ENCODE measurements at regions not wholly inside any gene's neighbourhood (a gene's known extent, or its start where the extent isn't known, plus 50 kb on each side); places are given as distances from the start of the nearest gene placed in this dataset.
"Not testable (repeated sequence)": the region's sequence is repeated elsewhere in the genome, so short reads cannot be mapped to it uniquely, and the experiment has no call there.

DNA sequence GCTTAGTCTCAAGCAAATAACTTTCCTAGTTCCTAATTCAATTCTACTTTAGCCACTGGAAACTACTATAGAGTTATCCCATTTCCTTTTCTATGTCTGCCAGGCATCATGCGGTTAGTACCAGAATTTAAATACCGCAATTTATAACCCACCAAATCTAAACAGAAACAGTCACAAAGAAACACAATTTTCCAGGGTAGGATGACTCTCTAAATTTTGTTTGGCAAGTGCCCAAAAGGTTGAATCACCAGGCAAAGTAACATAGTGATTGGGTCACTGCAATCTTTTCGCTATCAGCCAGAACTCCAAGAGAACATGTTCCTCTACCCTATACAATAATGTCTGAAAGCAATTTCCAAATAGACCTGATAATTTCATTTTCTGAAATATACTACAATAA is 240.2 kb upstream of the GRIA3 start:
- Histone ChIP-seq H3K27ac (no peak overlapping the region), H3K4me1 (no peaks in the 10 kb centered on the region), H3K9me3 (no peaks in the 10 kb centered on the region), H3K4me3 (no peak overlapping the region), H3K27me3 (replicated peaks in 1 of 7) (no peaks in the 10 kb centered on the region), H3K36me3 (no peaks in the 10 kb centered on the region)
- intact Hi-C loops (cut with DNase I; ENCODE audit: low total_unique reads): no loop called here
- no peak for DNase-seq
- TF ChIP-seq POLR2A (IDR thresholded peaks at IDR 0.05) (no peak), POLR2AphosphoS5 (IDR thresholded peaks at IDR 0.05) (no peak)
- TF ChIP-seq, protein P1, sequence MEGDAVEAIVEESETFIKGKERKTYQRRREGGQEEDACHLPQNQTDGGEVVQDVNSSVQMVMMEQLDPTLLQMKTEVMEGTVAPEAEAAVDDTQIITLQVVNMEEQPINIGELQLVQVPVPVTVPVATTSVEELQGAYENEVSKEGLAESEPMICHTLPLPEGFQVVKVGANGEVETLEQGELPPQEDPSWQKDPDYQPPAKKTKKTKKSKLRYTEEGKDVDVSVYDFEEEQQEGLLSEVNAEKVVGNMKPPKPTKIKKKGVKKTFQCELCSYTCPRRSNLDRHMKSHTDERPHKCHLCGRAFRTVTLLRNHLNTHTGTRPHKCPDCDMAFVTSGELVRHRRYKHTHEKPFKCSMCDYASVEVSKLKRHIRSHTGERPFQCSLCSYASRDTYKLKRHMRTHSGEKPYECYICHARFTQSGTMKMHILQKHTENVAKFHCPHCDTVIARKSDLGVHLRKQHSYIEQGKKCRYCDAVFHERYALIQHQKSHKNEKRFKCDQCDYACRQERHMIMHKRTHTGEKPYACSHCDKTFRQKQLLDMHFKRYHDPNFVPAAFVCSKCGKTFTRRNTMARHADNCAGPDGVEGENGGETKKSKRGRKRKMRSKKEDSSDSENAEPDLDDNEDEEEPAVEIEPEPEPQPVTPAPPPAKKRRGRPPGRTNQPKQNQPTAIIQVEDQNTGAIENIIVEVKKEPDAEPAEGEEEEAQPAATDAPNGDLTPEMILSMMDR (IDR thresholded peaks at IDR 0.05 in 8 of 11, conservative IDR thresholded peaks at IDR 0.05 in 3 of 11): no peak
- 90 to 99% (median 92%) methylated on average over 3 of the region's 3 CpGs for WGBS, 5 donors

DNA sequence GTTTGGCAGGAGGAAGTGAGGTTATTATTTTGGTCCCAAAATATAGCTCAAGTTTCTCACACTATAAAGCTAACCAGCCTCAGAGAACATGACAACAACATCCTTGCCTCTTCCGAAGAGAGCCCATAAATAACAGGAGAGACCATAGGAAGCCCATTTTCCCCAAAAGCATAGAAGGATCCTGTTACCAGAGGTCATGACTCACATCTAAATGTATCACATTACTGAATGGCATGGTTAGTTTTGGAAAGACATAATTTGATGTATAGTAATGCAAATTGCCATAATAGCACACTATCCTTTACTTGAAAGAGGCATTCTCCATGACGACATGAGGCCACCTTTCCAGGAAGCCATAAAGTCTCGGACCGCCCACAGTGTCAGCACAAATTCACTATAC is 238.8 kb upstream of the GRIA3 start:
- no peak for DNase-seq
- intact Hi-C loops (cut with DNase I; ENCODE audit: low total_unique reads): no loop called here
- Histone ChIP-seq H3K9me3 (no peaks in the 10 kb centered on the region), H3K27ac (no peak overlapping the region), H3K4me3 (no peak overlapping the region), H3K4me1 (no peaks in the 10 kb centered on the region), H3K36me3 (no peaks in the 10 kb centered on the region), H3K27me3 (replicated peaks in 1 of 7) (no peaks in the 10 kb centered on the region)
- WGBS, 5 donors: 52 to 82% (median 64%) methylated on average over 4 of the region's 4 CpGs
- TF ChIP-seq, protein P1 (IDR thresholded peaks at IDR 0.05 in 8 of 11, conservative IDR thresholded peaks at IDR 0.05 in 3 of 11): no peak
- TF ChIP-seq POLR2AphosphoS5 (IDR thresholded peaks at IDR 0.05) (no peak), POLR2A (IDR thresholded peaks at IDR 0.05) (no peak)

DNA sequence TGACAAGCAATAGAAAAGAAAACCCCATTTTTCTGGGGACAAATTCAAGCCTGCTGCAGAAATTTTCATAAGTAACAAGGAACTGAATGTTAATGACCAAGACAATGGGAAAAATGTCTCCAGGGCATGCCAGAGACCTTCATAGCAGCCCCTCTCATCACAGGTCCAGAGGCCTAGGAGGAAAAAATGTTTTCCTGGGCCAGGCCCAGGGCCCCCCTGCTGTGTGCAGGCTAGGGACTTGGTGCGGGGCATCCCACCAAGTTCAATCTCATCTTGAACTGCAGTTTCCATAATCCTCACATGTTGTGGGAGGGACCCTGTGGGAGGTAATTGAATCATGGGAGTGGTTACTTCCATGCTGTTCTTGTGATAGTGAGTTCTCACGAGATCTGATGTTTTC is 211.5 kb upstream of the GRIA3 start:
- no peak overlapping the region for H3K27ac ChIP-seq
- H3K36me3 ChIP-seq: no peaks in the 10 kb centered on the region
- 40 to 82% (median 50%) methylated on average over 2 of the region's 2 CpGs for WGBS, 5 donors
- no peaks in the 10 kb centered on the region for H3K27me3 ChIP-seq (replicated peaks in 1 of 7)
- no peak for TF ChIP-seq POLR2AphosphoS5 (IDR thresholded peaks at IDR 0.05)
- H3K4me3 ChIP-seq: no peak overlapping the region
- DNase-seq: no peak
- no peaks in the 10 kb centered on the region for H3K4me1 ChIP-seq
- H3K9me3 ChIP-seq: peaks cover 0 to 9% (median 0%) of the 10 kb centered on the region in 8 donors
- intact Hi-C loops (cut with DNase I; ENCODE audit: low total_unique reads): no loop called here

DNA sequence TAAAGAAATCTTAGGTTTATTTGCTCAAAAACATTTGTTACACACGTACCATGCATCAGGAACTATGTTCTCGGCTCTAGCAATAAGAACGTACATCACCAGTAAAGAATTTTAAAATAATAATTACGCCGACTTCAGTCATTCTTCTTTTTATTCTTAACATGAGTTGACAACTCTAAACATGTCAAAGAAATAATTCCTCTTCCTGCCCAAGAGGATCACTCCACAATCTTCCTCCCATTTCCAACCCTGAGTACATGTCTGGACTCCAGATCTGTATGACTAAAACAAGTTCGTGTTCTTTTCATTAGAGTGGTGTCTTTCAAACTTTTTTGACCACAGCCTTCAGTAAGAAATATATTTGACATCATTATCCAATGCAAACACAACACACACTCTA is 201.6 kb upstream of the GRIA3 start:
- Histone ChIP-seq H3K27ac (no peak overlapping the region), H3K9me3 (no peaks in the 10 kb centered on the region), H3K27me3 (replicated peaks in 1 of 7) (no peaks in the 10 kb centered on the region), H3K4me1 (no peaks in the 10 kb centered on the region), H3K4me3 (no peak overlapping the region), H3K36me3 (no peaks in the 10 kb centered on the region)
- intact Hi-C loops (cut with DNase I; ENCODE audit: low total_unique reads): no loop called here
- 76 to 94% (median 85%) methylated on average over 6 of the region's 6 CpGs for WGBS, 5 donors
- no peak for DNase-seq
- TF ChIP-seq POLR2A (IDR thresholded peaks at IDR 0.05) (no peak), POLR2AphosphoS5 (IDR thresholded peaks at IDR 0.05) (no peak)
- TF ChIP-seq, protein P1 (IDR thresholded peaks at IDR 0.05 in 8 of 11, conservative IDR thresholded peaks at IDR 0.05 in 3 of 11): no peak

DNA sequence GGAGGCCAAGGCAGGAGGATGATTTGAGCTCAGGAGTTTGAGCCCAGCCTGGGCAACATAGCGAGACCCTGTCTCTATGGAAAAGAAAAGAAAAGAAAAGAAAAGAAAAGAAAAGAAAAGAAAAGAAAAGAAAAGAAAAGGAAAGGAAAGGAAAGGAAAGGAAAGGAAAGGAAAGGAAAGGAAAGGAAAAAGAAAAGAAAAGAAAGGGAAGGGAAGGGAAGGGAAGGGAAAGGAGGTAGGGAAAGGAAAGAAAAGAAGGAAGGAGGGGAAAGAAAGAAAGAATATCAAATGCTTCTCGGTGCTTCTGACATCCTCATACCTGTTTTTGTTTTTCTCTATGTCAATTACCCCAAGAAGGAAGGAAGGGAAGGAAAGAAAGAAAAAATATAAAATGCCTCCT is 181.2 kb upstream of the GRIA3 start:
- DNase-seq; H3K27ac ChIP-seq; H3K9me3 ChIP-seq; H3K4me1 ChIP-seq; H3K36me3 ChIP-seq; intact Hi-C loops (cut with DNase I; ENCODE audit: low total_unique reads); H3K4me3 ChIP-seq; H3K27me3 ChIP-seq (replicated peaks in 1 of 7): not testable (repeated sequence)
- 60 to 93% (median 87%) methylated on average over 2 of the region's 2 CpGs for WGBS, 5 donors

All from spleen (tissue), 11 donors.